OCI-LY1 (cell line): ENCODE measurements at regions not wholly inside any gene's neighbourhood (a gene's known extent, or its start where the extent isn't known, plus 50 kb on each side); places are given as distances from the start of the nearest gene placed in this dataset.

Source experiments
- H2AFZ ChIP-seq: fragments of 200-600 bp; sonication (generic), shearing (Covaris generic); 2 replicates; pipeline ENCODE4 v1.6.0; 2014; ENCODE audit warnings: antibody characterized with exemption, mild to moderate bottlenecking, low read length
- H3F3A ChIP-seq: fragments of 200-600 bp; sonication (generic), shearing (Covaris generic); 2 replicates; pipeline ENCODE4 v1.6.0; 2014; ENCODE audit warnings: mild to moderate bottlenecking, antibody characterized with exemption, low read length, moderate library complexity; ENCODE audit not compliant: insufficient read depth
- H3K27ac ChIP-seq: fragments of 200-600 bp; sonication (generic); 2 replicates; pipeline ENCODE4 v1.5.1; 2014; ENCODE audit warnings: low read length, mixed run types, mild to moderate bottlenecking, low read depth; ENCODE audit not compliant: poor library complexity, severe bottlenecking
- H3K27me3 ChIP-seq: fragments of 200-600 bp; sonication (generic); 2 replicates; pipeline ENCODE4 v1.6.0; 2014; ENCODE audit warnings: antibody characterized with exemption, mild to moderate bottlenecking, low read length, moderate library complexity; ENCODE audit not compliant: insufficient read depth
- H3K36me3 ChIP-seq: fragments of 200-600 bp; sonication (generic); 2 replicates; pipeline ENCODE4 v1.6.1; 2014; ENCODE audit warnings: mild to moderate bottlenecking, antibody characterized with exemption, low read length, moderate library complexity, mixed read lengths; ENCODE audit not compliant: insufficient read depth
- H3K4me1 ChIP-seq: fragments of 200-600 bp; sonication (generic); 2 replicates; pipeline ENCODE4 v1.5.1; 2014; ENCODE audit warnings: mild to moderate bottlenecking, low read length, moderate library complexity; ENCODE audit not compliant: insufficient read depth, severe bottlenecking
- H3K4me2 ChIP-seq: fragments of 200-600 bp; sonication (generic), shearing (Covaris generic); 2 replicates; pipeline ENCODE4 v1.6.1; 2014; ENCODE audit warnings: low read length
- H3K4me3 ChIP-seq: fragments of 200-600 bp; sonication (generic); 2 replicates; pipeline ENCODE4 v1.5.1; 2014; ENCODE audit warnings: low read length, low read depth, mild to moderate bottlenecking, mixed read lengths; ENCODE audit not compliant: poor library complexity, severe bottlenecking
- H3K79me2 ChIP-seq: fragments of 200-600 bp; shearing (Covaris generic); 2 replicates; pipeline ENCODE4 v1.6.1; 2016; ENCODE audit warnings: mixed run types, low read length, mixed read lengths; ENCODE audit not compliant: insufficient read depth
- H3K9ac ChIP-seq: fragments of 200-600 bp; sonication (generic), shearing (Covaris generic); 2 replicates; pipeline ENCODE4 v1.6.1; 2014; ENCODE audit warnings: mild to moderate bottlenecking, low read length, mixed read lengths
- H3K9me2 ChIP-seq: fragments of 200-600 bp; sonication (generic), shearing (Covaris generic); 2 replicates; pipeline ENCODE4 v1.6.1; 2014; ENCODE audit warnings: low read depth, mild to moderate bottlenecking, low read length, mixed read lengths
- H3K9me3 ChIP-seq: fragments of 200-600 bp; shearing (Covaris generic); 2 replicates; pipeline ENCODE4 v1.6.1; 2014; ENCODE audit warnings: low read length, mixed read lengths
- H4K20me1 ChIP-seq: fragments of 200-600 bp; sonication (generic), shearing (Covaris generic); 2 replicates; pipeline ENCODE4 v1.6.0; 2016; ENCODE audit warnings: mild to moderate bottlenecking, low read length; ENCODE audit not compliant: insufficient read depth
- CTCF ChIP-seq: fragments of 200-600 bp; sonication (generic), shearing (Covaris generic); IDR thresholded peaks from 2 replicates; pipeline ENCODE4 v1.5.1; 2017; ENCODE audit warnings: mild to moderate bottlenecking, antibody characterized with exemption, low read length, moderate library complexity, mixed read lengths
- EZH2 ChIP-seq: fragments of 200-600 bp; sonication (generic), shearing (Covaris generic); IDR thresholded peaks from 2 replicates; pipeline ENCODE4 v1.8.0; 2017; ENCODE audit warnings: borderline replicate concordance, mixed run types, mild to moderate bottlenecking, antibody characterized with exemption, low read length, moderate library complexity, mixed read lengths

DNA sequence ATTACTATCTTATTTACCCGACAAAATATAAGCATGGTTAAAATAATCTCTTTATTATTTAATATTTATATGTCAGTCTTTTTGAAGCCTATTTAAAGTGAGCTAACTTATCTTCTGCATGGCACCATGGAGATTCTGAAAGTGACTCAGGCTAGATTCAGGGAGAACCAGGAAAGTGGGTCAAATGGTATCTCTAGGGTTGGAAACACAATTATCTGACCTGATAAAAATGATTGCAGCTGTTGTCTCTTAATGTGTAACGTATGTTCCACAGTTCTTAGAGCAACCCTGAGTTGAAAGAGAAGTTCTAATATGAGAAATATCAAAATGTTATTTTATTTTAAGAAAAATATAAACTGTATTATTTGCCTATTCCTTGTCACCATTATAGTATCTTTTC, 143.1 kb upstream of the CARD18 start:
- no peaks in the 10 kb centered on the region for H3K4me1 ChIP-seq
- TF ChIP-seq EZH2 = no peak
- TF ChIP-seq CTCF = no peak

GRCh38 chr11:105274631-105275030, 135.1 kb upstream of the CARD18 start:
- no peaks in the 10 kb centered on the region for H3K27me3 ChIP-seq
- no peaks in the 10 kb centered on the region for H4K20me1 ChIP-seq
- no peaks in the 10 kb centered on the region for H3K9me2 ChIP-seq
- H3K9me3 ChIP-seq = no peaks in the 10 kb centered on the region
- no peak overlapping the region for H2AFZ ChIP-seq
- H3K79me2 ChIP-seq = no peaks in the 10 kb centered on the region
- H3K9ac ChIP-seq = no peak overlapping the region
- H3K27ac ChIP-seq = no peak overlapping the region
- H3K4me1 ChIP-seq = no peaks in the 10 kb centered on the region
- H3K4me3 ChIP-seq = no peak overlapping the region
- H3K36me3 ChIP-seq = no peaks in the 10 kb centered on the region
- H3F3A ChIP-seq = no peaks in the 10 kb centered on the region
- H3K4me2 ChIP-seq = no peak overlapping the region
- TF ChIP-seq CTCF (no peak), EZH2 (no peak)

More for the DNA sequence above, 143.1 kb upstream of the CARD18 start:
- H2AFZ ChIP-seq = no peak overlapping the region
- H3K27ac ChIP-seq = no peak overlapping the region
- H3K4me2 ChIP-seq = no peak overlapping the region
- H3K4me3 ChIP-seq = no peak overlapping the region
- H3K27me3 ChIP-seq = no peaks in the 10 kb centered on the region
- no peaks in the 10 kb centered on the region for H3F3A ChIP-seq
- H3K9ac ChIP-seq = no peak overlapping the region
- no peaks in the 10 kb centered on the region for H3K36me3 ChIP-seq
- no peaks in the 10 kb centered on the region for H3K9me3 ChIP-seq
- H3K9me2 ChIP-seq = no peaks in the 10 kb centered on the region
- no peaks in the 10 kb centered on the region for H4K20me1 ChIP-seq
- no peaks in the 10 kb centered on the region for H3K79me2 ChIP-seq

- H4K20me1 ChIP-seq = no peaks in the 10 kb centered on the region
- no peaks in the 10 kb centered on the region for H3K9me2 ChIP-seq
- H3K9ac ChIP-seq = no peak overlapping the region
- H3K4me1 ChIP-seq = no peaks in the 10 kb centered on the region
- no peaks in the 10 kb centered on the region for H3K27me3 ChIP-seq
- H2AFZ ChIP-seq = no peak overlapping the region
- no peaks in the 10 kb centered on the region for H3K9me3 ChIP-seq
- H3K4me2 ChIP-seq = no peak overlapping the region
- TF ChIP-seq EZH2 (no peak), CTCF (no peak)
- no peaks in the 10 kb centered on the region for H3K79me2 ChIP-seq
- no peak overlapping the region for H3K4me3 ChIP-seq
- H3F3A ChIP-seq = no peaks in the 10 kb centered on the region
- H3K27ac ChIP-seq = no peak overlapping the region
- H3K36me3 ChIP-seq = no peaks in the 10 kb centered on the region
Observed at GRCh38 chr11:105273660-105274280, 134.2 kb upstream of the CARD18 start.
